ENCODE measurements at regions not wholly inside any gene's neighbourhood (a gene's known extent, or its start where the extent isn't known, plus 50 kb on each side); places are given as distances from the start of the nearest gene placed in this dataset.

DNA sequence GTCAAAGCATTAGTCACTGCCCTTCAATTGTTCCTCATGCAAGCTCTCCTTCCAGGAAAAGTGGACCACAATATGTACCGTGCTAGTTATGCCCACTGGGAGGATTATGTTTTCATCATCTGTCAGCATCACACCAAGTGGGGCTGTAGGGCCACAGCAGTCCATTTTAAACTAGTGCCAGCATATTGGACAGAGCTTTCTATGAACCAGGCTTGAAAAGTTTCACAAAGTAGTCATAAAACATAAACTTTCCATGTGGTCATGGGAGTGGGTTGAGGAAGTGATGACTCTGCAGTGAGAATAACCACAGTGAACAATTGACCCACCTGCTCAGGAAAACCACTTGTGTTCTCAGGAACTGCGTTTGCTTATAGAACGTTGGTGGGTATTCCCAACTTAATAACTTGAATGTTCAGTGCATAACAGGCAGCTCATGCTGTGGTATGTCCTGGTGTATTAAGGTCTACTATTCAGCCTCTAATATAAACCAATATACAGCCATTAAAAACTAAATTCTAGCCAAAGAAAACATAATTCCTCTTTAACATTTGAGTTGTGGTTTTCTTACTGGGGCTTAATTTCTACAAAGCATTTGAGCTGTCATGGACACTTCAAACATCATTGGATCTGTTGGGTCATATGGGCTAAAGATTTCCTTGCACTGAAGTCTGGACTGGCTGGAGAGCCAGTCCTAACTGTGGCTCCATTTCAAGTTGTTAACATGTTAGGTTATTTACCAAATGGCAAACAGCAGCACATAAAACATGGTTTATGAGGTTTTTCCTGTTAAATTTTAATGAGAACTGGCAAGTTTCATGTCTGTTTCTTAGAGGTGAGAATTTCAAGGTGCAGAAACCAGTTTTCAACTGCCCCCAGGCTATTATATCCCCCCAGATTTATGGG is 274.1 kb downstream of the OTOL1 start:
- no peak overlapping the region for H3K27ac ChIP-seq
- H3K36me3 ChIP-seq (ENCODE audit: control insufficient read depth, insufficient read depth, low read length) = no peaks in the 10 kb centered on the region
- no peak overlapping the region for H3K4me2 ChIP-seq (ENCODE audit: low read length)
- no peak overlapping the region for H3K4me3 ChIP-seq (ENCODE audit: low read depth, low read length)
- no peaks in the 10 kb centered on the region for H3K27me3 ChIP-seq (ENCODE audit: control insufficient read depth, insufficient read depth, low read length)
- no peak overlapping the region for H2AFZ ChIP-seq
- TF ChIP-seq, protein P1, sequence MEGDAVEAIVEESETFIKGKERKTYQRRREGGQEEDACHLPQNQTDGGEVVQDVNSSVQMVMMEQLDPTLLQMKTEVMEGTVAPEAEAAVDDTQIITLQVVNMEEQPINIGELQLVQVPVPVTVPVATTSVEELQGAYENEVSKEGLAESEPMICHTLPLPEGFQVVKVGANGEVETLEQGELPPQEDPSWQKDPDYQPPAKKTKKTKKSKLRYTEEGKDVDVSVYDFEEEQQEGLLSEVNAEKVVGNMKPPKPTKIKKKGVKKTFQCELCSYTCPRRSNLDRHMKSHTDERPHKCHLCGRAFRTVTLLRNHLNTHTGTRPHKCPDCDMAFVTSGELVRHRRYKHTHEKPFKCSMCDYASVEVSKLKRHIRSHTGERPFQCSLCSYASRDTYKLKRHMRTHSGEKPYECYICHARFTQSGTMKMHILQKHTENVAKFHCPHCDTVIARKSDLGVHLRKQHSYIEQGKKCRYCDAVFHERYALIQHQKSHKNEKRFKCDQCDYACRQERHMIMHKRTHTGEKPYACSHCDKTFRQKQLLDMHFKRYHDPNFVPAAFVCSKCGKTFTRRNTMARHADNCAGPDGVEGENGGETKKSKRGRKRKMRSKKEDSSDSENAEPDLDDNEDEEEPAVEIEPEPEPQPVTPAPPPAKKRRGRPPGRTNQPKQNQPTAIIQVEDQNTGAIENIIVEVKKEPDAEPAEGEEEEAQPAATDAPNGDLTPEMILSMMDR (IDR thresholded peaks at IDR 0.05) = no peak
- no peaks in the 10 kb centered on the region for H3K79me2 ChIP-seq
- H3K9ac ChIP-seq = no peak overlapping the region
- H3K9me3 ChIP-seq (ENCODE audit: control insufficient read depth, low read length) = no peaks in the 10 kb centered on the region
- no peaks in the 10 kb centered on the region for H3K4me1 ChIP-seq

GRCh38 chr3:161781381-161781780 is 284.8 kb downstream of the OTOL1 start:
- Histone ChIP-seq H3K27me3 (ENCODE audit: control insufficient read depth, insufficient read depth, low read length) (no peaks in the 10 kb centered on the region), H3K4me3 (ENCODE audit: low read depth, low read length) (no peak overlapping the region), H3K9me3 (ENCODE audit: control insufficient read depth, low read length) (no peaks in the 10 kb centered on the region), H3K9ac (no peak overlapping the region), H3K4me2 (ENCODE audit: low read length) (peak overlapping the region; percentile 6), H3K27ac (no peak overlapping the region), H3K4me1 (no peaks in the 10 kb centered on the region), H2AFZ (no peak overlapping the region), H3K79me2 (no peaks in the 10 kb centered on the region), H3K36me3 (ENCODE audit: control insufficient read depth, insufficient read depth, low read length) (no peaks in the 10 kb centered on the region)
- TF ChIP-seq, protein P1 (IDR thresholded peaks at IDR 0.05) = no peak

DNA sequence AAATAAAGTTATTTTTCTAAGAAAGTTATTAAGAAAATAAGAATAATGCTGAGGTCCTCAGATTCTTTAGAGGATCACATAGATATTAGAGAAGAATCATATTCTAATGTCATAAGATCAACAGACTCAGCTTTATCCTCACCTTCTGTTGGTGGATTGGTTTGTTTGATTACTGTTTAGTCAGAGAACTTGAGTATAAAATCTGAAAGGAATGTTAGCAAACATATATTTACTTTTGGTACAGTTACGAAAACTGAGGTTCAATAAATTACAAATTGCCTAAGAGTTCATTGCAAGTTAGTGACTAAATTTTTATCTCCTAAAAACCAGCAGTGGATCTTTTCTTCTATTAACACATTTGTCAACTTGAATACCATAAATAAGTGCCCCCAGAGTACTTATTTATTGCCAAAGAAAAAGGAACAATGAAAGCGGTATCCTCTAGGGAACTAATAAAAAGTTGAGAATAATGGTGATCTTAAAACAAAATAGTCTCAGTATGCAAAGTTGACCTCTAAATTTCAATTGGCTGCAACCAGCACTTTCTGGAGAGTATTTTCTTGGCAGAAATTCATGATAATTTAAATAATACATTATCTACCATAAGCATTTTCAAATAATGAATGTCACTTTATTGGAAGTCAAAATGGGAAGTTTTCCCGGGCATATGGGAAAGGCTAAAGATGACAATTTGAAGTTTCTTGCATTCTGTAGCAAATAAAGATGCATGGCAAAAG is 296.8 kb downstream of the OTOL1 start:
- Histone ChIP-seq H3K79me2 (no peaks in the 10 kb centered on the region), H3K9me3 (ENCODE audit: control insufficient read depth, low read length) (no peaks in the 10 kb centered on the region), H3K27me3 (ENCODE audit: control insufficient read depth, insufficient read depth, low read length) (no peaks in the 10 kb centered on the region), H3K27ac (no peak overlapping the region), H3K36me3 (ENCODE audit: control insufficient read depth, insufficient read depth, low read length) (no peaks in the 10 kb centered on the region), H3K9ac (no peak overlapping the region), H3K4me3 (ENCODE audit: low read depth, low read length) (no peak overlapping the region), H3K4me1 (no peaks in the 10 kb centered on the region), H3K4me2 (ENCODE audit: low read length) (no peak overlapping the region), H2AFZ (no peak overlapping the region)
- TF ChIP-seq, protein P1 (IDR thresholded peaks at IDR 0.05) = no peak

- Histone ChIP-seq H3K9me3 (ENCODE audit: control insufficient read depth, low read length) (no peaks in the 10 kb centered on the region), H3K79me2 (no peaks in the 10 kb centered on the region), H2AFZ (no peak overlapping the region), H3K27ac (no peak overlapping the region), H3K4me1 (no peaks in the 10 kb centered on the region), H3K9ac (no peak overlapping the region), H3K27me3 (ENCODE audit: control insufficient read depth, insufficient read depth, low read length) (no peaks in the 10 kb centered on the region), H3K36me3 (ENCODE audit: control insufficient read depth, insufficient read depth, low read length) (no peaks in the 10 kb centered on the region), H3K4me2 (ENCODE audit: low read length) (no peak overlapping the region), H3K4me3 (ENCODE audit: low read depth, low read length) (no peak overlapping the region)
- TF ChIP-seq, protein P1 (IDR thresholded peaks at IDR 0.05) = no peak
Measured at GRCh38 chr3:161794551-161794950, 297.9 kb downstream of the OTOL1 start.

Measured in parathyroid adenoma (tissue), 2 donors.